WTC11 (cell line): ENCODE measurements at regions not wholly inside any gene's neighbourhood (a gene's known extent, or its start where the extent isn't known, plus 50 kb on each side); places are given as distances from the start of the nearest gene placed in this dataset.

Experiments used
- ATAC-seq: fragments of 200-7000 bp; cut with Tn5 transposase; 2 replicates; pipeline ENCODE4 v1.10.0; 2021; ENCODE audit warnings: mild to moderate bottlenecking, moderate library complexity
- CTCF ChIA-PET: fragments of 300-600 bp; sonication (Branson Sonifier 250); formaldehyde crosslinking; loops from one replicate; lab custom pipeline; 2021; ENCODE audit warnings: antibody characterized with exemption; lab: Charles Lee
- POLR2A ChIA-PET: fragments of 350-600 bp; sonication (Branson Sonifier 250); formaldehyde crosslinking; loops from one replicate; lab custom pipeline; 2021; ENCODE audit warnings: antibody characterized with exemption; lab: Charles Lee
- DNase-seq: peaks from one replicate; pipeline ENCODE4 v3.0.0; 2021; ENCODE audit warnings: low spot score
- H3K27ac Mint-ChIP-seq: 2 replicates; pipeline ENCODE4 v1.8.0; 2021; ENCODE audit warnings: mixed read lengths
- H3K27me3 Mint-ChIP-seq: 2 replicates; pipeline ENCODE4 v1.8.0; 2021; ENCODE audit warnings: low read depth, mild to moderate bottlenecking, moderate library complexity, mixed read lengths
- H3K36me3 Mint-ChIP-seq: 2 replicates; pipeline ENCODE4 v1.8.0; 2021; ENCODE audit warnings: mixed read lengths
- H3K4me1 Mint-ChIP-seq: 2 replicates; pipeline ENCODE4 v1.8.0; 2022; ENCODE audit warnings: mixed read lengths
- H3K4me3 Mint-ChIP-seq: 2 replicates; pipeline ENCODE4 v1.8.0; 2021; ENCODE audit warnings: mild to moderate bottlenecking, moderate library complexity, mixed read lengths
- H3K9me3 Mint-ChIP-seq: 2 replicates; pipeline ENCODE4 v1.8.0; 2021; ENCODE audit warnings: mixed read lengths
- ATF2 ChIP-seq: sonication (generic); formaldehyde crosslinking; IDR thresholded peaks from 2 replicates; pipeline ENCODE4 v1.8.1; 2022; ENCODE audit warnings: low read depth, missing genetic modification reagents, borderline replicate concordance
- ATF6 ChIP-seq: sonication (generic); formaldehyde crosslinking; IDR thresholded peaks from 2 replicates; pipeline ENCODE4 v1.8.1; 2023; ENCODE audit warnings: mild to moderate bottlenecking, missing genetic modification reagents
- E2F4 ChIP-seq: sonication (generic); formaldehyde crosslinking; IDR thresholded peaks from 2 replicates; pipeline ENCODE4 v1.8.1; 2022; ENCODE audit warnings: low read depth, mild to moderate bottlenecking, moderate library complexity, missing genetic modification reagents, borderline replicate concordance
- ESRRA ChIP-seq: sonication (generic); formaldehyde crosslinking; IDR thresholded peaks from 2 replicates; pipeline ENCODE4 v1.8.1; 2022; ENCODE audit warnings: mild to moderate bottlenecking, missing genetic modification reagents, borderline replicate concordance
- FOXK1 ChIP-seq: sonication (generic); formaldehyde crosslinking; IDR thresholded peaks from 2 replicates; pipeline ENCODE4 v1.8.0; 2022; ENCODE audit warnings: mild to moderate bottlenecking, moderate library complexity, missing genetic modification reagents
- FOXP4 ChIP-seq: sonication (generic); formaldehyde crosslinking; IDR thresholded peaks from 2 replicates; pipeline ENCODE4 v1.8.0; 2022; ENCODE audit warnings: mild to moderate bottlenecking, missing genetic modification reagents
- GRHL2 ChIP-seq: fragments of 250-450 bp; sonication (Bioruptor Pico); IDR thresholded peaks from 2 replicates; pipeline ENCODE4 v1.8.0; 2022; ENCODE audit warnings: mild to moderate bottlenecking, moderate library complexity; ENCODE audit not compliant: insufficient replicate concordance, severe bottlenecking
- JUN ChIP-seq: sonication (generic); formaldehyde crosslinking; IDR thresholded peaks from 2 replicates; pipeline ENCODE4 v1.8.0; 2023; ENCODE audit warnings: mild to moderate bottlenecking, missing genetic modification reagents
- PREB ChIP-seq: sonication (generic); formaldehyde crosslinking; IDR thresholded peaks from 2 replicates; pipeline ENCODE4 v1.8.1; 2022; ENCODE audit warnings: mild to moderate bottlenecking, missing genetic modification reagents, moderate library complexity, borderline replicate concordance
- PRRX2 ChIP-seq: fragments of 250-450 bp; sonication (Bioruptor Pico); IDR thresholded peaks from 2 replicates; pipeline ENCODE4 v1.8.0; 2021; ENCODE audit warnings: mild to moderate bottlenecking
- SMAD3 ChIP-seq: sonication (generic); formaldehyde crosslinking; IDR thresholded peaks from 2 replicates; pipeline ENCODE4 v1.8.0; 2022; ENCODE audit warnings: missing genetic modification reagents, mild to moderate bottlenecking, borderline replicate concordance
- TEAD4 ChIP-seq: sonication (generic); formaldehyde crosslinking; IDR thresholded peaks from 2 replicates; pipeline ENCODE4 v1.8.0; 2022; ENCODE audit warnings: mild to moderate bottlenecking, missing genetic modification reagents
- ZNF138 ChIP-seq: sonication (generic); formaldehyde crosslinking; conservative IDR thresholded peaks from 2 replicates; pipeline ENCODE4 v1.8.1; 2022; ENCODE audit warnings: mild to moderate bottlenecking, moderate library complexity, missing genetic modification reagents
- ZNF219 ChIP-seq: sonication (generic); formaldehyde crosslinking; IDR thresholded peaks from 2 replicates; pipeline ENCODE4 v1.8.0; 2023; ENCODE audit warnings: missing genetic modification reagents, mild to moderate bottlenecking, borderline replicate concordance
- ZNF423 ChIP-seq: fragments of 250-450 bp; sonication (Bioruptor Pico); IDR thresholded peaks from 2 replicates; pipeline ENCODE4 v2.1.2; 2022; ENCODE audit warnings: mild to moderate bottlenecking, moderate library complexity
- ZNF512 ChIP-seq: sonication (generic); formaldehyde crosslinking; IDR thresholded peaks from 2 replicates; pipeline ENCODE4 v1.8.1; 2022; ENCODE audit warnings: missing genetic modification reagents, borderline replicate concordance

- Mint-ChIP-seq H3K9me3 (peaks cover 74% of the 10 kb centered on the region), H3K4me3 (no peak overlapping the region), H3K27me3 (peaks cover 5% of the 10 kb centered on the region), H3K4me1 (no peaks in the 10 kb centered on the region), H3K27ac (no peak overlapping the region), H3K36me3 (peaks cover 50% of the 10 kb centered on the region)
- POLR2A ChIA-PET = no interaction called here
- TF ChIP-seq ZNF138 (CRISPR knock-in tag) (no peak), JUN (CRISPR knock-in tag) (no peak)
- DNase-seq = no peak
- no peak for ATAC-seq
- CTCF ChIA-PET = no interaction called here
These were observed 272.8 kb downstream of the IPO8 start for GRCh38 chr12:30422844-30423243.

GRCh38 chr12:30420561-30420960 lies 275.1 kb downstream of the IPO8 start:
- no peak for ATAC-seq
- Mint-ChIP-seq H3K27me3 (peaks cover 5% of the 10 kb centered on the region), H3K36me3 (peaks cover 37% of the 10 kb centered on the region), H3K4me1 (no peaks in the 10 kb centered on the region), H3K4me3 (no peak overlapping the region)
- TF ChIP-seq ZNF512 (no peak), ATF2 (CRISPR knock-in tag) (no peak), ESRRA (CRISPR knock-in tag) (no peak), FOXP4 (no peak), ZNF423 (CRISPR knock-in tag) (no peak), ATF6 (CRISPR knock-in tag) (no peak), ZNF219 (CRISPR knock-in tag) (no peak)
- TF ChIP-seq, all 79 proteins: peak for 0
- POLR2A ChIA-PET = no interaction called here
- Mint-ChIP-seq H3K9me3 (peaks cover 63% of the 10 kb centered on the region), H3K27ac (no peak overlapping the region)
- no peak for DNase-seq
- CTCF ChIA-PET = no interaction called here

GRCh38 chr12:30417697-30418231 lies 277.9 kb downstream of the IPO8 start:
- ATAC-seq = no peak
- peaks cover 9% of the 10 kb centered on the region for H3K36me3 Mint-ChIP-seq
- no peaks in the 10 kb centered on the region for H3K4me1 Mint-ChIP-seq
- H3K9me3 Mint-ChIP-seq = peaks cover 36% of the 10 kb centered on the region
- no peak overlapping the region for H3K4me3 Mint-ChIP-seq
- DNase-seq = no peak
- H3K27ac Mint-ChIP-seq = no peak overlapping the region
- no peak for TF ChIP-seq PREB (CRISPR knock-in tag)
- no peak for TF ChIP-seq E2F4 (CRISPR knock-in tag)
- no peak for TF ChIP-seq FOXK1 (CRISPR knock-in tag)
- TF ChIP-seq ZNF138 (CRISPR knock-in tag) = no peak
- no peak for TF ChIP-seq PRRX2 (CRISPR knock-in tag)
- TF ChIP-seq GRHL2 (CRISPR knock-in tag) = no peak
- TF ChIP-seq SMAD3 (CRISPR knock-in tag) = no peak
- TF ChIP-seq TEAD4 (CRISPR knock-in tag) = no peak
- TF ChIP-seq, all 79 proteins: peak for 0
- H3K27me3 Mint-ChIP-seq = no peaks in the 10 kb centered on the region
- CTCF ChIA-PET = interaction anchor here (0.8 kb wide), 1 partner anchor 23 kb away, joined by 3 read pairs; no protein-coding TSS in a partner anchor
- POLR2A ChIA-PET = no interaction called here
